Activated CD4-positive, alpha-beta T cell treated with anti-CD3 and anti-CD28 coated beads for 4 hours (primary cell): ENCODE measurements at regions not wholly inside any gene's neighbourhood (a gene's known extent, or its start where the extent isn't known, plus 50 kb on each side); places are given as distances from the start of the nearest gene placed in this dataset.
"Not testable (repeated sequence)": the region's sequence is repeated elsewhere in the genome, so short reads cannot be mapped to it uniquely, and the experiment has no call there.

Experiments used
- DNase-seq, 2 donors: peaks; one replicate each; pipeline ENCODE4 v3.0.0-alpha.2; 2020

GRCh38 chr20:48024539-48024938 lies 239.3 kb upstream of the SULF2 start:
- no peak for DNase-seq

- not testable (repeated sequence) for DNase-seq
Observed at GRCh38 chr20:48020696-48021095, 235.4 kb upstream of the SULF2 start.

GRCh38 chr20:48019940-48020339 lies 234.7 kb upstream of the SULF2 start:
- no peak for DNase-seq

GRCh38 chr20:48019496-48019895 lies 234.2 kb upstream of the SULF2 start:
- no peak for DNase-seq

- DNase-seq: not testable (repeated sequence)
Observed at GRCh38 chr20:48018851-48019250, 233.6 kb upstream of the SULF2 start.

GRCh38 chr20:48017992-48018391 lies 232.7 kb upstream of the SULF2 start:
- DNase-seq: no peak

GRCh38 chr20:48017509-48017908 lies 232.2 kb upstream of the SULF2 start:
- no peak for DNase-seq

- no peak for DNase-seq
Observed at GRCh38 chr20:48015943-48016723, 230.9 kb upstream of the SULF2 start.

- DNase-seq: no peak
Observed at GRCh38 chr20:48015141-48015910, 230.0 kb upstream of the SULF2 start.

- DNase-seq: no peak
Observed at GRCh38 chr20:48012401-48012974, 227.2 kb upstream of the SULF2 start.

GRCh38 chr20:48011025-48011424 lies 225.7 kb upstream of the SULF2 start:
- no peak for DNase-seq

- DNase-seq: no peak
Observed at GRCh38 chr20:48010623-48011022, 225.3 kb upstream of the SULF2 start.

- DNase-seq: no peak
Observed at GRCh38 chr20:48008850-48009515, 223.7 kb upstream of the SULF2 start.

GRCh38 chr20:48007351-48007750 lies 222.1 kb upstream of the SULF2 start:
- DNase-seq: no peak

GRCh38 chr20:48006036-48006833 lies 221.0 kb upstream of the SULF2 start:
- DNase-seq: no peak

GRCh38 chr20:48003021-48003420 lies 217.7 kb upstream of the SULF2 start:
- DNase-seq: no peak

- no peak for DNase-seq
Observed at GRCh38 chr20:48002517-48002970, 217.3 kb upstream of the SULF2 start.

GRCh38 chr20:47999166-47999565 lies 213.9 kb upstream of the SULF2 start:
- DNase-seq: no peak

- no peak for DNase-seq
Observed at GRCh38 chr20:47998736-47999135, 213.5 kb upstream of the SULF2 start.

- DNase-seq: no peak
Observed at GRCh38 chr20:47995661-47996060, 210.4 kb upstream of the SULF2 start.

- no peak for DNase-seq
Observed at GRCh38 chr20:47993817-47994216, 208.5 kb upstream of the SULF2 start.

- DNase-seq: no peak
Observed at GRCh38 chr20:47993035-47993755, 207.9 kb upstream of the SULF2 start.
